Mesenchymal stem cell (in vitro differentiated cells and primary cell): ENCODE measurements at regions not wholly inside any gene's neighbourhood (a gene's known extent, or its start where the extent isn't known, plus 50 kb on each side); places are given as distances from the start of the nearest gene placed in this dataset.
"Not testable (repeated sequence)": the region's sequence is repeated elsewhere in the genome, so short reads cannot be mapped to it uniquely, and the experiment has no call there.

Source experiments
- DNase-seq: peaks from one replicate; pipeline ENCODE4 v3.0.0-alpha.2; 2013
- H2AFZ ChIP-seq: one replicate; pipeline ENCODE4 v1.6.1; 2013; ENCODE audit warnings: low read depth, mild to moderate bottlenecking, control low read depth, inconsistent platforms, low read length, moderate library complexity
- H2AK5ac ChIP-seq: 2 replicates; pipeline ENCODE4 v1.6.1; 2013; ENCODE audit warnings: low read length, moderate library complexity, mild to moderate bottlenecking, inconsistent platforms; ENCODE audit not compliant: severe bottlenecking
- H2BK120ac ChIP-seq: one replicate; pipeline ENCODE4 v1.6.1; 2013; ENCODE audit warnings: low read depth, mild to moderate bottlenecking, inconsistent platforms, low read length, moderate library complexity
- H2BK12ac ChIP-seq, 2 experiments: one replicate each; pipeline ENCODE4 v1.6.1; 2013; ENCODE audit warnings: inconsistent platforms in 2 of 2, low read length in 2 of 2, mild to moderate bottlenecking in 2 of 2, moderate library complexity in 2 of 2, control low read depth in 1 of 2
- H2BK15ac ChIP-seq: one replicate; pipeline ENCODE4 v1.6.1; 2013; ENCODE audit warnings: mild to moderate bottlenecking, low read depth, inconsistent platforms; ENCODE audit not compliant: poor library complexity, severe bottlenecking
- H2BK5ac ChIP-seq: 2 replicates; pipeline ENCODE4 v1.6.1; 2013; ENCODE audit warnings: low read depth, mild to moderate bottlenecking, low read length, control low read depth, inconsistent platforms; ENCODE audit not compliant: poor library complexity, severe bottlenecking
- H3K14ac ChIP-seq, 2 experiments: one replicate each; pipeline ENCODE4 v1.6.1; 2013; ENCODE audit warnings: inconsistent platforms in 2 of 2, low read length in 2 of 2, control low read depth in 1 of 2, mild to moderate bottlenecking in 1 of 2, moderate library complexity in 1 of 2
- H3K18ac ChIP-seq, 2 experiments: one replicate each; pipeline ENCODE4 v1.6.1; 2013; ENCODE audit warnings: inconsistent platforms in 2 of 2, low read length in 2 of 2, control low read depth in 1 of 2, low read depth in 1 of 2, mild to moderate bottlenecking in 1 of 2
- H3K23ac ChIP-seq, 2 experiments: one replicate each; pipeline ENCODE4 v1.6.1; 2013; ENCODE audit warnings: inconsistent platforms in 2 of 2, low read length in 2 of 2, mild to moderate bottlenecking in 2 of 2, moderate library complexity in 2 of 2, control low read depth in 1 of 2
- H3K27ac ChIP-seq: 2 replicates; pipeline ENCODE4 v1.5.1; 2013; ENCODE audit warnings: mild to moderate bottlenecking, moderate library complexity, low read length, control low read depth, inconsistent platforms; ENCODE audit not compliant: poor library complexity, severe bottlenecking
- H3K27me3 ChIP-seq, 2 experiments: 2 replicates each; pipeline versions ENCODE4 v1.6.1 to v1.7.0; 2013; ENCODE audit warnings: low read length in 2 of 2, mild to moderate bottlenecking in 2 of 2, moderate library complexity in 2 of 2, control low read depth in 1 of 2, inconsistent platforms in 1 of 2; ENCODE audit not compliant: control insufficient read depth in 1 of 2, insufficient read depth in 1 of 2
- H3K36me3 ChIP-seq, 2 experiments: 2 replicates each; pipeline versions ENCODE4 v1.6.1 to v1.7.0; 2013; ENCODE audit warnings: low read length in 2 of 2, control low read depth in 1 of 2, inconsistent platforms in 1 of 2, low read depth in 1 of 2, mild to moderate bottlenecking in 1 of 2; ENCODE audit not compliant: insufficient read depth in 2 of 2, control insufficient read depth in 1 of 2
- H3K4ac ChIP-seq, 2 experiments: one replicate each; pipeline ENCODE4 v1.6.1; 2013; ENCODE audit warnings: inconsistent platforms in 2 of 2, low read length in 2 of 2, mild to moderate bottlenecking in 2 of 2, moderate library complexity in 2 of 2, control low read depth in 1 of 2, low read depth in 1 of 2
- H3K4me1 ChIP-seq: 2 replicates; pipeline ENCODE4 v1.6.1; 2013; ENCODE audit warnings: low read depth, low read length, control low read depth; ENCODE audit not compliant: control insufficient read depth, insufficient read depth
- H3K4me2 ChIP-seq: 2 replicates; pipeline ENCODE4 v1.6.1; 2013; ENCODE audit warnings: low read length, mild to moderate bottlenecking, inconsistent platforms; ENCODE audit not compliant: poor library complexity, severe bottlenecking
- H3K4me3 ChIP-seq, 2 experiments: 2 replicates each; pipeline versions ENCODE4 v1.5.1 to v1.7.0; 2013; ENCODE audit warnings: low read length in 2 of 2, mild to moderate bottlenecking in 2 of 2, control low read depth in 1 of 2, low read depth in 1 of 2; ENCODE audit not compliant: insufficient read depth in 1 of 2
- H3K79me1 ChIP-seq: replicated peaks from 2 replicates; pipeline ENCODE4 v1.6.1; 2013; ENCODE audit warnings: mild to moderate bottlenecking, control low read depth, low read length, inconsistent platforms; ENCODE audit not compliant: poor library complexity, severe bottlenecking
- H3K9ac ChIP-seq: 2 replicates; pipeline ENCODE4 v1.7.0; 2013; ENCODE audit warnings: mild to moderate bottlenecking, low read length, moderate library complexity
- H3K9me3 ChIP-seq: 2 replicates; pipeline ENCODE4 v1.7.0; 2013; ENCODE audit warnings: mild to moderate bottlenecking, low read length; ENCODE audit not compliant: control insufficient read depth
- H4K8ac ChIP-seq: one replicate; pipeline ENCODE4 v1.6.1; 2013; ENCODE audit warnings: inconsistent platforms, mild to moderate bottlenecking, low read length, moderate library complexity
- H4K91ac ChIP-seq: one replicate; pipeline ENCODE4 v1.6.1; 2013; ENCODE audit warnings: mild to moderate bottlenecking, low read length, inconsistent platforms
- WGBS: methylation state at CpG from one replicate; pipeline ENCODE4 v1.1.7; 2013; ENCODE audit warnings: mixed read lengths; 5-methylcytosine and 5-hydroxymethylcytosine counted together

DNA sequence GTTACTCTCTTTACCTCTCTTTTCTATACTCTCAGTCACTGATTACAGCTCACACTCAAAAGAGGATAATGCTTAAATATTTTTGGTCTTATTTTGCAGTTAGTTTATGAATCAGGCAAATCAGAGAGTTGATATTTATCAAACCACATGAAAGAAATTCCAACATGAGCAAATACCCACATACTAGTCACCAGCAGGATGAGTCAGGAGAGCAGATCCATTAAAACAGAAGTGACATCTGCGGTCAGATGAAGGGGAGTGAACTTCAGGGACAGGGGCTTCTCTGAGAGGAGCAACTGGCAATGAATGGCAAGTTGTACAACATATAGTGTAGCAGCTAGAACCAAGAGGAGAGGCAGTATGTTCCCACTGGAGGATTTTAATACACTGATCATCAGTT, 258.7 kb downstream of the SYT10 start:
- H2BK120ac ChIP-seq: no peak overlapping the region
- no peak overlapping the region for H2AK5ac ChIP-seq
- H3K9me3 ChIP-seq: peaks cover 4% of the 10 kb centered on the region
- no peaks in the 10 kb centered on the region for H3K4me1 ChIP-seq
- H2BK12ac ChIP-seq: no peak overlapping the region
- no peak overlapping the region for H3K4ac ChIP-seq
- H3K18ac ChIP-seq: no peak overlapping the region
- no peak overlapping the region for H3K4me3 ChIP-seq
- H3K14ac ChIP-seq: no peak overlapping the region
- H3K23ac ChIP-seq: no peak overlapping the region
- no peak overlapping the region for H2BK5ac ChIP-seq
- H3K9ac ChIP-seq: no peak overlapping the region
- no peak overlapping the region for H2BK15ac ChIP-seq
- no peaks in the 10 kb centered on the region for H3K27me3 ChIP-seq
- H3K27ac ChIP-seq: no peak overlapping the region
- no peak overlapping the region for H4K91ac ChIP-seq
- H3K4me2 ChIP-seq: no peak overlapping the region
- H2AFZ ChIP-seq: no peak overlapping the region
- H3K79me1 ChIP-seq: no peaks in the 10 kb centered on the region
- 55% methylated on average over 1 of the region's 1 CpG for WGBS
- no peak for DNase-seq
- no peak overlapping the region for H4K8ac ChIP-seq
- H3K36me3 ChIP-seq: no peaks in the 10 kb centered on the region

DNA sequence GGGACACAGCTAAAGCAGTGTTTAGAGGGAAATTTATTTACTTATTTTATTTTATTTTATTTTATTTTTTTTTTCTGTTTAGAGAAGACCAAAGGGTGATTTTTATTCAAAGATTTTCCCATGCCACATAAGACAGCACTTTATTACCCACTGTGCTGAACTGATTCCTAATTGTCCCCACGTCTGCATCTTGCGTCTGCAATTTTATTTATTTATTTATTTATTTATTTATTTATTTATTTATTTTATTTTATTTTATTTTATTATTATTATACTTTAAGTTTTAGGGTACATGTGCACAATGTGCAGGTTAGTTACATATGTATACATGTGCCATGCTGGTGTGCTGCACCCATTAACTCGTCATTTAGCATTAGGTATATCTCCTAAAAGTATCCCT, 269.7 kb upstream of the PKP2 start:
- not testable (repeated sequence) for H2AFZ ChIP-seq, H4K8ac ChIP-seq, H3K14ac ChIP-seq, H3K4me2 ChIP-seq, H3K4me3 ChIP-seq, H3K36me3 ChIP-seq, H3K9ac ChIP-seq, H2BK15ac ChIP-seq, H3K4ac ChIP-seq, H3K4me1 ChIP-seq, H2BK5ac ChIP-seq, H3K79me1 ChIP-seq, H3K23ac ChIP-seq, H3K27ac ChIP-seq, H3K18ac ChIP-seq, H3K27me3 ChIP-seq, H2BK120ac ChIP-seq, H4K91ac ChIP-seq, H2AK5ac ChIP-seq, H2BK12ac ChIP-seq, DNase-seq, H3K9me3 ChIP-seq
- WGBS: no CpG with 5 or more reads among the region's 3 CpGs

DNA sequence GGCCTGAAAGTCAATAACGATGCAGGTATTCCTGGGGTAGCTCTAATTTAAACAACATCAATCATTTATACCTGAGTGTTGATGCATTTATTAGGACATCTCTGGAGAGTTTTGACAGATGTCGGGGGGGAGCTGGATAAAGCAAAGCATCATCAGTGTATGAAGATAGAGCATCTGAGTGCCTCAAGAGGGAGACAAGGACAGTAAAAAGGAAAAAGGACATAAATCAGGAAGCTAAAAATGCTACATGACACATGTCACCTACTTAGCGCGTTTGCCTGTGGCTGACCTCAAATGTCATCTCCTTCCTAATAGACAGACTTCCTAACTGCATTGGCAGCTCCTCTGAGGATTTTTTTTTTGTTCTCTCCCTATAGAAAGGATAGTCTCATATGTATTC, 259.5 kb upstream of the PKP2 start:
- H3K23ac ChIP-seq: no peak overlapping the region
- no peak overlapping the region for H4K8ac ChIP-seq
- no peak overlapping the region for H3K18ac ChIP-seq
- H3K4me3 ChIP-seq: no peak overlapping the region
- no peaks in the 10 kb centered on the region for H3K4me1 ChIP-seq
- H3K27ac ChIP-seq: no peak overlapping the region
- no peak overlapping the region for H4K91ac ChIP-seq
- H3K9me3 ChIP-seq: peaks cover 24% of the 10 kb centered on the region
- H3K9ac ChIP-seq: no peak overlapping the region
- H3K36me3 ChIP-seq: no peaks in the 10 kb centered on the region
- H2BK15ac ChIP-seq: no peak overlapping the region
- H2BK5ac ChIP-seq: no peak overlapping the region
- H3K14ac ChIP-seq: no peak overlapping the region
- H2BK12ac ChIP-seq: no peak overlapping the region
- DNase-seq: no peak
- no peaks in the 10 kb centered on the region for H3K27me3 ChIP-seq
- H3K4ac ChIP-seq: no peak overlapping the region
- no peak overlapping the region for H2BK120ac ChIP-seq
- H3K79me1 ChIP-seq: no peaks in the 10 kb centered on the region
- H2AK5ac ChIP-seq: no peak overlapping the region
- no peak overlapping the region for H2AFZ ChIP-seq
- 95% methylated on average over 3 of the region's 4 CpGs for WGBS
- H3K4me2 ChIP-seq: no peak overlapping the region

DNA sequence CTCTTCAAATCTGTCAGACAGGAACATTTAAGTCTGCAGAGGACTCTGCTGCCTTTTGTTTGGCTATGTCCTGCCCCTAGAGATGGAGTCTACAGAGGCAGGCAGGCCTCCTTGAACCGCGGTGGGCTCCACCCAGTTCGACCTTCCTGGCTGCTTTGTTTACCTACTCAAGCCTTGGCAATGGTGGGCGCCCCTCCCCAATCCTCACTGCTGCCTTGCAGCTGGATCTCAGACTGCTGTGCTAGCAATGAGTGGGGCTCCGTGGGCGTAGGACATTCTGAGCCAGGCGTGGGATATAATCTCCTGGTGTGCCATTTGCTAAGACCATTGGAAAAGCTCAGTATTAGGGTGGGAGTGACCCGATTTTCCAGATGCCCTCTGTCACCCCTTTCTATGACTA, 250.7 kb upstream of the PKP2 start:
- not testable (repeated sequence) for H3K14ac ChIP-seq, DNase-seq, H4K91ac ChIP-seq, H3K9ac ChIP-seq, H3K23ac ChIP-seq, H2AK5ac ChIP-seq, H2AFZ ChIP-seq, H2BK12ac ChIP-seq, H2BK5ac ChIP-seq, H3K4me3 ChIP-seq, H3K79me1 ChIP-seq, H3K4me2 ChIP-seq, H3K27me3 ChIP-seq, H3K4ac ChIP-seq, H3K36me3 ChIP-seq, H4K8ac ChIP-seq, H2BK120ac ChIP-seq, H3K18ac ChIP-seq, H3K4me1 ChIP-seq, H2BK15ac ChIP-seq, H3K27ac ChIP-seq
- peaks cover 20% of the 10 kb centered on the region for H3K9me3 ChIP-seq
- WGBS: 87% methylated on average over 8 of the region's 8 CpGs
